ENCODE measurements at regions not wholly inside any gene's neighbourhood (a gene's known extent, or its start where the extent isn't known, plus 50 kb on each side); places are given as distances from the start of the nearest gene placed in this dataset.

GRCh38 chr6:41428996-41429421 is 93.6 kb downstream of the NCR2 start:
- peak in 1 of 2 donors; percentile 4 for DNase-seq (ENCODE audit: low read depth in 2 of 2)

GRCh38 chr6:41429506-41430504 is 94.4 kb downstream of the NCR2 start:
- DNase-seq (ENCODE audit: low read depth in 2 of 2): no peak

GRCh38 chr6:41430875-41431274 is 95.5 kb downstream of the NCR2 start:
- no peak for DNase-seq (ENCODE audit: low read depth in 2 of 2)

- DNase-seq (ENCODE audit: low read depth in 2 of 2): no peak
Observed at GRCh38 chr6:41432280-41432679, 96.9 kb downstream of the NCR2 start.

GRCh38 chr6:41434803-41435481 is 99.5 kb downstream of the NCR2 start:
- DNase-seq (ENCODE audit: low read depth in 2 of 2): no peak

GRCh38 chr6:41437604-41438003 is 102.2 kb downstream of the NCR2 start:
- DNase-seq (ENCODE audit: low read depth in 2 of 2): no peak

GRCh38 chr6:41438746-41439145 is 103.3 kb downstream of the NCR2 start:
- no peak for DNase-seq (ENCODE audit: low read depth in 2 of 2)

- DNase-seq (ENCODE audit: low read depth in 2 of 2): no peak
Observed at GRCh38 chr6:41439524-41440418, 104.4 kb downstream of the NCR2 start.

- no peak for DNase-seq (ENCODE audit: low read depth in 2 of 2)
Observed at GRCh38 chr6:41440958-41441357, 105.2 kb upstream of the FOXP4 start.

GRCh38 chr6:41441598-41442351 is 104.4 kb upstream of the FOXP4 start:
- DNase-seq (ENCODE audit: low read depth in 2 of 2): no peak

GRCh38 chr6:41442352-41442672 is 103.9 kb upstream of the FOXP4 start:
- no peak for DNase-seq (ENCODE audit: low read depth in 2 of 2)

- DNase-seq (ENCODE audit: low read depth in 2 of 2): no peak
Observed at GRCh38 chr6:41442800-41443501, 103.2 kb upstream of the FOXP4 start.

- no peak for DNase-seq (ENCODE audit: low read depth in 2 of 2)
Observed at GRCh38 chr6:41443616-41444525, 102.3 kb upstream of the FOXP4 start.

- no peak for DNase-seq (ENCODE audit: low read depth in 2 of 2)
Observed at GRCh38 chr6:41445261-41445660, 100.9 kb upstream of the FOXP4 start.

- DNase-seq (ENCODE audit: low read depth in 2 of 2): no peak
Observed at GRCh38 chr6:41446132-41446531, 100.0 kb upstream of the FOXP4 start.

- DNase-seq (ENCODE audit: low read depth in 2 of 2): no peak
Observed at GRCh38 chr6:41446907-41447545, 99.2 kb upstream of the FOXP4 start.

- DNase-seq (ENCODE audit: low read depth in 2 of 2): no peak
Observed at GRCh38 chr6:41448256-41448655, 97.9 kb upstream of the FOXP4 start.

GRCh38 chr6:41449399-41450245 is 96.6 kb upstream of the FOXP4 start:
- no peak for DNase-seq (ENCODE audit: low read depth in 2 of 2)
